HG03280 (cell line): ENCODE measurements at regions not wholly inside any gene's neighbourhood (a gene's known extent, or its start where the extent isn't known, plus 50 kb on each side); places are given as distances from the start of the nearest gene placed in this dataset.
"Not testable (repeated sequence)": the region's sequence is repeated elsewhere in the genome, so short reads cannot be mapped to it uniquely, and the experiment has no call there.

Source experiments
- ATAC-seq: cut with Tn5 transposase; IDR thresholded peaks from one replicate; pipeline ENCODE4 v1.9.1; 2021; ENCODE audit warnings: mild to moderate bottlenecking, moderate library complexity; ENCODE audit not compliant: unreplicated experiment

- no peak for ATAC-seq
Observed at GRCh38 chr7:91752102-91752501, 128.4 kb downstream of the MTERF1 start.

GRCh38 chr7:91754280-91754679 is 126.2 kb downstream of the MTERF1 start:
- ATAC-seq = not testable (repeated sequence)

- ATAC-seq = not testable (repeated sequence)
Observed at GRCh38 chr7:91755121-91755520, 125.4 kb downstream of the MTERF1 start.

- ATAC-seq = no peak
Observed at GRCh38 chr7:91759205-91759863, 121.2 kb downstream of the MTERF1 start.

- no peak for ATAC-seq
Observed at GRCh38 chr7:91767820-91768219, 112.7 kb downstream of the MTERF1 start.

GRCh38 chr7:91771394-91771793 is 109.1 kb downstream of the MTERF1 start:
- ATAC-seq = no peak

- ATAC-seq = no peak
Observed at GRCh38 chr7:91771921-91772815, 108.3 kb downstream of the MTERF1 start.

- ATAC-seq = no peak
Observed at GRCh38 chr7:91776171-91776570, 104.3 kb downstream of the MTERF1 start.

- ATAC-seq = no peak
Observed at GRCh38 chr7:91777522-91777921, 103.0 kb downstream of the MTERF1 start.

- no peak for ATAC-seq
Observed at GRCh38 chr7:91778416-91778815, 102.1 kb downstream of the MTERF1 start.

- no peak for ATAC-seq
Observed at GRCh38 chr7:91780521-91780920, 100.0 kb downstream of the MTERF1 start.

GRCh38 chr7:91784469-91784868 is 96.0 kb downstream of the MTERF1 start:
- no peak for ATAC-seq

- no peak for ATAC-seq
Observed at GRCh38 chr7:91787931-91788330, 92.6 kb downstream of the MTERF1 start.

- no peak for ATAC-seq
Observed at GRCh38 chr7:91789086-91789485, 91.4 kb downstream of the MTERF1 start.

- ATAC-seq = no peak
Observed at GRCh38 chr7:91789558-91789957, 90.9 kb downstream of the MTERF1 start.

GRCh38 chr7:91790646-91791045 is 89.9 kb downstream of the MTERF1 start:
- ATAC-seq = not testable (repeated sequence)

- no peak for ATAC-seq
Observed at GRCh38 chr7:91796122-91796521, 84.4 kb downstream of the MTERF1 start.

GRCh38 chr7:91798425-91798824 is 82.1 kb downstream of the MTERF1 start:
- no peak for ATAC-seq

GRCh38 chr7:91800389-91800788 is 80.1 kb downstream of the MTERF1 start:
- ATAC-seq = no peak

GRCh38 chr7:91801331-91801983 is 79.0 kb downstream of the MTERF1 start:
- no peak for ATAC-seq

GRCh38 chr7:91811236-91811635 is 69.3 kb downstream of the MTERF1 start:
- no peak for ATAC-seq

- no peak for ATAC-seq
Observed at GRCh38 chr7:91811641-91812040, 68.9 kb downstream of the MTERF1 start.
